Esophagus squamous epithelium (tissue), 4 donors: ENCODE measurements at regions not wholly inside any gene's neighbourhood (a gene's known extent, or its start where the extent isn't known, plus 50 kb on each side); places are given as distances from the start of the nearest gene placed in this dataset.

Source experiments
- POLR2A ChIP-seq, 4 donors: fragments of 450-650 bp; IDR thresholded peaks; one replicate each; pipeline ENCODE4 v1.6.1; 2017; ENCODE audit warnings: antibody characterized with exemption in 4 of 4, mild to moderate bottlenecking in 4 of 4, moderate library complexity in 3 of 4
- TF ChIP-seq, protein P1 (sequence below), 6 experiments: fragments of 450-650 bp in 4 of 6; fragments of 200-600 bp in 2 of 6; sonication (generic) in 2 of 6; IDR thresholded peaks; one replicate each; pipeline ENCODE4 v1.5.1; 2016 to 2019; ENCODE audit warnings: antibody characterized with exemption in 6 of 6, mild to moderate bottlenecking in 4 of 6, moderate library complexity in 4 of 6

- TF ChIP-seq, protein P1, sequence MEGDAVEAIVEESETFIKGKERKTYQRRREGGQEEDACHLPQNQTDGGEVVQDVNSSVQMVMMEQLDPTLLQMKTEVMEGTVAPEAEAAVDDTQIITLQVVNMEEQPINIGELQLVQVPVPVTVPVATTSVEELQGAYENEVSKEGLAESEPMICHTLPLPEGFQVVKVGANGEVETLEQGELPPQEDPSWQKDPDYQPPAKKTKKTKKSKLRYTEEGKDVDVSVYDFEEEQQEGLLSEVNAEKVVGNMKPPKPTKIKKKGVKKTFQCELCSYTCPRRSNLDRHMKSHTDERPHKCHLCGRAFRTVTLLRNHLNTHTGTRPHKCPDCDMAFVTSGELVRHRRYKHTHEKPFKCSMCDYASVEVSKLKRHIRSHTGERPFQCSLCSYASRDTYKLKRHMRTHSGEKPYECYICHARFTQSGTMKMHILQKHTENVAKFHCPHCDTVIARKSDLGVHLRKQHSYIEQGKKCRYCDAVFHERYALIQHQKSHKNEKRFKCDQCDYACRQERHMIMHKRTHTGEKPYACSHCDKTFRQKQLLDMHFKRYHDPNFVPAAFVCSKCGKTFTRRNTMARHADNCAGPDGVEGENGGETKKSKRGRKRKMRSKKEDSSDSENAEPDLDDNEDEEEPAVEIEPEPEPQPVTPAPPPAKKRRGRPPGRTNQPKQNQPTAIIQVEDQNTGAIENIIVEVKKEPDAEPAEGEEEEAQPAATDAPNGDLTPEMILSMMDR (IDR thresholded peaks at IDR 0.05) = no peak
- no peak for TF ChIP-seq POLR2A (IDR thresholded peaks at IDR 0.05)
Measured at GRCh38 chr13:44197791-44198770, 175.5 kb upstream of the SERP2 start.
